HepG2 (cell line): ENCODE measurements at regions not wholly inside any gene's neighbourhood (a gene's known extent, or its start where the extent isn't known, plus 50 kb on each side); places are given as distances from the start of the nearest gene placed in this dataset.

ENCODE experiments used
- BORCS8-MEF2B ChIP-seq: sonication (generic); formaldehyde crosslinking; IDR thresholded peaks from 2 replicates; pipeline ENCODE4 v1.8.0; 2022; ENCODE audit warnings: mild to moderate bottlenecking, missing genetic modification reagents
- CEBPG ChIP-seq: IDR thresholded peaks from 2 replicates; pipeline ENCODE4 v1.6.1; 2016
- FOXJ3 ChIP-seq: sonication (generic); formaldehyde crosslinking; IDR thresholded peaks from 2 replicates; pipeline ENCODE4 v1.4.0; 2020; ENCODE audit warnings: missing genetic modification reagents, mild to moderate bottlenecking, borderline replicate concordance
- KLF13 ChIP-seq: sonication (generic); formaldehyde crosslinking; IDR thresholded peaks from 2 replicates; pipeline ENCODE4 v1.4.0; 2020; ENCODE audit warnings: mild to moderate bottlenecking, missing genetic modification reagents
- REXO4 ChIP-seq: sonication (generic); formaldehyde crosslinking; IDR thresholded peaks from 2 replicates; pipeline ENCODE4 v1.8.0; 2022; ENCODE audit warnings: missing genetic modification reagents, mild to moderate bottlenecking, borderline replicate concordance
- ZNF775 ChIP-seq: sonication (generic); formaldehyde crosslinking; IDR thresholded peaks from 2 replicates; pipeline ENCODE4 v1.4.0; 2020; ENCODE audit warnings: missing genetic modification reagents, mild to moderate bottlenecking, moderate library complexity, borderline replicate concordance
- ZSCAN25 ChIP-seq: sonication (generic); formaldehyde crosslinking; IDR thresholded peaks from 2 replicates; pipeline ENCODE4 v1.8.0; 2022; ENCODE audit warnings: mild to moderate bottlenecking, missing genetic modification reagents
- TF ChIP-seq, protein P1 (sequence below), 2 experiments: IDR thresholded peaks; 2 replicates each; pipeline ENCODE4 v1.6.1; 2011 to 2012; ENCODE audit warnings: low read length in 2 of 2, borderline replicate concordance in 1 of 2, low read depth in 1 of 2, mild to moderate bottlenecking in 1 of 2, moderate library complexity in 1 of 2
- TF ChIP-seq, protein P2 (sequence below): sonication (generic); formaldehyde crosslinking; IDR thresholded peaks from 2 replicates; pipeline ENCODE4 v1.5.1; 2020; ENCODE audit warnings: mild to moderate bottlenecking, missing genetic modification reagents, moderate library complexity
- TF ChIP-seq, protein P3 (sequence below): sonication (generic); formaldehyde crosslinking; IDR thresholded peaks from 2 replicates; pipeline ENCODE4 v1.8.1; 2022; ENCODE audit warnings: mild to moderate bottlenecking, missing genetic modification reagents
- TF ChIP-seq, protein P4 (sequence below): IDR thresholded peaks from 2 replicates; pipeline ENCODE4 v1.6.1; 2016; ENCODE audit warnings: low read depth
- TF ChIP-seq, protein P5 (sequence below): sonication (generic); formaldehyde crosslinking; IDR thresholded peaks from 2 replicates; pipeline ENCODE4 v1.5.0; 2020; ENCODE audit warnings: mild to moderate bottlenecking, missing genetic modification reagents, moderate library complexity

DNA sequence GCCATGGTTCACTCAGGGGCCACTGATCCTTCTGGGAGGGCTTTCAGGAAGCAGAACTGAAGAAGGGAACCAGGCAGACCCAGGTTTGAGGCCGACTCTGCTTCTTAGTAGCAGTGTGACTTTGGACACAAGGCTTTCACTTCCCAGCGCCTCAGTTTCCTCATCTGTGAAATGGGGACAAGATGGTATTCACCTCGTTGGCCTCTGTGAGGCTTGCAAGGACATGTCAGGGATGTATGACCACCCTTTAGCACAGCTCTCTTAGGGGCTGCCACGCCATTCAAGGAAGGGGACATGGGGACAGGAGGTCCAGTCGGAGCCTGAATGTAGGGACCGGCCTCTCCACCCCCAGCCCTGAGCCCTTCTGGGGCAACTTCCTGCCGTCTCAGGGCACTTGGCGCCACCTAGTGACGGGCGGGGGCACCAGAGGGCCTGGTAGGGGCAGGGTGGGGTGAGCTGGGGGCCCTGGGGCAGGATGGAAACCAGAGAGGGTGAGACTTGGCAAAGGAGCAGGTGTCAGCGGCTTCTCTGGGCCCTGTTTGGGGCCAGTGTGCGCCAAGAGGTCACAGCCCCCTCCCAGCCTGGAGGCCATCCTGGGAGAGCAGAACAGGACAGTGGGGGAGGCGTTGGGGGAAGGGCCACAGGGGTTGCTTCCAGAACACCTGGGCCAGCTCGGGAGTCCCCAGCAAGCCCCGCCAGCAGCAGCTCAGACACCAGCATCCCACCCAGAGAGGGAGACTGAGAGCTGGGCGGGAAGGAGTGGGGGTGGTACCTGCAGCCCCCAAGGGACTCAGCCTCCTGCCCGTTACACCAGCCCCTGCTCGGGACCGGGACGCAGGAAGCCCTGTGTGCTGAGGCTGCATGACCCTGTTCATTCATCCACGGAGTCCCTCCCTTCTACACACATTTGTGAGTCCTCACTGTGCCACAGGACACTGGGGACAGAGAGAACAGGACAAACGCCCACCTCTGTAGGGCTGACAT, 102.5 kb upstream of the TARDBP start (continued):
- TF ChIP-seq, protein P1, sequence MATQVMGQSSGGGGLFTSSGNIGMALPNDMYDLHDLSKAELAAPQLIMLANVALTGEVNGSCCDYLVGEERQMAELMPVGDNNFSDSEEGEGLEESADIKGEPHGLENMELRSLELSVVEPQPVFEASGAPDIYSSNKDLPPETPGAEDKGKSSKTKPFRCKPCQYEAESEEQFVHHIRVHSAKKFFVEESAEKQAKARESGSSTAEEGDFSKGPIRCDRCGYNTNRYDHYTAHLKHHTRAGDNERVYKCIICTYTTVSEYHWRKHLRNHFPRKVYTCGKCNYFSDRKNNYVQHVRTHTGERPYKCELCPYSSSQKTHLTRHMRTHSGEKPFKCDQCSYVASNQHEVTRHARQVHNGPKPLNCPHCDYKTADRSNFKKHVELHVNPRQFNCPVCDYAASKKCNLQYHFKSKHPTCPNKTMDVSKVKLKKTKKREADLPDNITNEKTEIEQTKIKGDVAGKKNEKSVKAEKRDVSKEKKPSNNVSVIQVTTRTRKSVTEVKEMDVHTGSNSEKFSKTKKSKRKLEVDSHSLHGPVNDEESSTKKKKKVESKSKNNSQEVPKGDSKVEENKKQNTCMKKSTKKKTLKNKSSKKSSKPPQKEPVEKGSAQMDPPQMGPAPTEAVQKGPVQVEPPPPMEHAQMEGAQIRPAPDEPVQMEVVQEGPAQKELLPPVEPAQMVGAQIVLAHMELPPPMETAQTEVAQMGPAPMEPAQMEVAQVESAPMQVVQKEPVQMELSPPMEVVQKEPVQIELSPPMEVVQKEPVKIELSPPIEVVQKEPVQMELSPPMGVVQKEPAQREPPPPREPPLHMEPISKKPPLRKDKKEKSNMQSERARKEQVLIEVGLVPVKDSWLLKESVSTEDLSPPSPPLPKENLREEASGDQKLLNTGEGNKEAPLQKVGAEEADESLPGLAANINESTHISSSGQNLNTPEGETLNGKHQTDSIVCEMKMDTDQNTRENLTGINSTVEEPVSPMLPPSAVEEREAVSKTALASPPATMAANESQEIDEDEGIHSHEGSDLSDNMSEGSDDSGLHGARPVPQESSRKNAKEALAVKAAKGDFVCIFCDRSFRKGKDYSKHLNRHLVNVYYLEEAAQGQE (IDR thresholded peaks at IDR 0.05; ENCODE audit: borderline replicate concordance in 1 of 2, low read depth in 1 of 2, low read length in 2 of 2), result no peak
- TF ChIP-seq, protein P2, sequence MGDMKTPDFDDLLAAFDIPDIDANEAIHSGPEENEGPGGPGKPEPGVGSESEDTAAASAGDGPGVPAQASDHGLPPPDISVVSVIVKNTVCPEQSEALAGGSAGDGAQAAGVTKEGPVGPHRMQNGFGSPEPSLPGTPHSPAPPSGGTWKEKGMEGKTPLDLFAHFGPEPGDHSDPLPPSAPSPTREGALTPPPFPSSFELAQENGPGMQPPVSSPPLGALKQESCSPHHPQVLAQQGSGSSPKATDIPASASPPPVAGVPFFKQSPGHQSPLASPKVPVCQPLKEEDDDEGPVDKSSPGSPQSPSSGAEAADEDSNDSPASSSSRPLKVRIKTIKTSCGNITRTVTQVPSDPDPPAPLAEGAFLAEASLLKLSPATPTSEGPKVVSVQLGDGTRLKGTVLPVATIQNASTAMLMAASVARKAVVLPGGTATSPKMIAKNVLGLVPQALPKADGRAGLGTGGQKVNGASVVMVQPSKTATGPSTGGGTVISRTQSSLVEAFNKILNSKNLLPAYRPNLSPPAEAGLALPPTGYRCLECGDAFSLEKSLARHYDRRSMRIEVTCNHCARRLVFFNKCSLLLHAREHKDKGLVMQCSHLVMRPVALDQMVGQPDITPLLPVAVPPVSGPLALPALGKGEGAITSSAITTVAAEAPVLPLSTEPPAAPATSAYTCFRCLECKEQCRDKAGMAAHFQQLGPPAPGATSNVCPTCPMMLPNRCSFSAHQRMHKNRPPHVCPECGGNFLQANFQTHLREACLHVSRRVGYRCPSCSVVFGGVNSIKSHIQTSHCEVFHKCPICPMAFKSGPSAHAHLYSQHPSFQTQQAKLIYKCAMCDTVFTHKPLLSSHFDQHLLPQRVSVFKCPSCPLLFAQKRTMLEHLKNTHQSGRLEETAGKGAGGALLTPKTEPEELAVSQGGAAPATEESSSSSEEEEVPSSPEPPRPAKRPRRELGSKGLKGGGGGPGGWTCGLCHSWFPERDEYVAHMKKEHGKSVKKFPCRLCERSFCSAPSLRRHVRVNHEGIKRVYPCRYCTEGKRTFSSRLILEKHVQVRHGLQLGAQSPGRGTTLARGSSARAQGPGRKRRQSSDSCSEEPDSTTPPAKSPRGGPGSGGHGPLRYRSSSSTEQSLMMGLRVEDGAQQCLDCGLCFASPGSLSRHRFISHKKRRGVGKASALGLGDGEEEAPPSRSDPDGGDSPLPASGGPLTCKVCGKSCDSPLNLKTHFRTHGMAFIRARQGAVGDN (CRISPR knock-in tag), result peak; percentile 26
- TF ChIP-seq, protein P3, sequence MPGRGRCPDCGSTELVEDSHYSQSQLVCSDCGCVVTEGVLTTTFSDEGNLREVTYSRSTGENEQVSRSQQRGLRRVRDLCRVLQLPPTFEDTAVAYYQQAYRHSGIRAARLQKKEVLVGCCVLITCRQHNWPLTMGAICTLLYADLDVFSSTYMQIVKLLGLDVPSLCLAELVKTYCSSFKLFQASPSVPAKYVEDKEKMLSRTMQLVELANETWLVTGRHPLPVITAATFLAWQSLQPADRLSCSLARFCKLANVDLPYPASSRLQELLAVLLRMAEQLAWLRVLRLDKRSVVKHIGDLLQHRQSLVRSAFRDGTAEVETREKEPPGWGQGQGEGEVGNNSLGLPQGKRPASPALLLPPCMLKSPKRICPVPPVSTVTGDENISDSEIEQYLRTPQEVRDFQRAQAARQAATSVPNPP (CRISPR knock-in tag), result no peak
- TF ChIP-seq, protein P4, sequence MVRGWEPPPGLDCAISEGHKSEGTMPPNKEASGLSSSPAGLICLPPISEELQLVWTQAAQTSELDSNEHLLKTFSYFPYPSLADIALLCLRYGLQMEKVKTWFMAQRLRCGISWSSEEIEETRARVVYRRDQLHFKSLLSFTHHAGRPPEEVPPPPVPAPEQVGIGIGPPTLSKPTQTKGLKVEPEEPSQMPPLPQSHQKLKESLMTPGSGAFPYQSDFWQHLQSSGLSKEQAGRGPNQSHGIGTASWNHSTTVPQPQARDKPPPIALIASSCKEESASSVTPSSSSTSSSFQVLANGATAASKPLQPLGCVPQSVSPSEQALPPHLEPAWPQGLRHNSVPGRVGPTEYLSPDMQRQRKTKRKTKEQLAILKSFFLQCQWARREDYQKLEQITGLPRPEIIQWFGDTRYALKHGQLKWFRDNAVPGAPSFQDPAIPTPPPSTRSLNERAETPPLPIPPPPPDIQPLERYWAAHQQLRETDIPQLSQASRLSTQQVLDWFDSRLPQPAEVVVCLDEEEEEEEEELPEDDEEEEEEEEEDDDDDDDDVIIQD, result no peak
- TF ChIP-seq, protein P5, sequence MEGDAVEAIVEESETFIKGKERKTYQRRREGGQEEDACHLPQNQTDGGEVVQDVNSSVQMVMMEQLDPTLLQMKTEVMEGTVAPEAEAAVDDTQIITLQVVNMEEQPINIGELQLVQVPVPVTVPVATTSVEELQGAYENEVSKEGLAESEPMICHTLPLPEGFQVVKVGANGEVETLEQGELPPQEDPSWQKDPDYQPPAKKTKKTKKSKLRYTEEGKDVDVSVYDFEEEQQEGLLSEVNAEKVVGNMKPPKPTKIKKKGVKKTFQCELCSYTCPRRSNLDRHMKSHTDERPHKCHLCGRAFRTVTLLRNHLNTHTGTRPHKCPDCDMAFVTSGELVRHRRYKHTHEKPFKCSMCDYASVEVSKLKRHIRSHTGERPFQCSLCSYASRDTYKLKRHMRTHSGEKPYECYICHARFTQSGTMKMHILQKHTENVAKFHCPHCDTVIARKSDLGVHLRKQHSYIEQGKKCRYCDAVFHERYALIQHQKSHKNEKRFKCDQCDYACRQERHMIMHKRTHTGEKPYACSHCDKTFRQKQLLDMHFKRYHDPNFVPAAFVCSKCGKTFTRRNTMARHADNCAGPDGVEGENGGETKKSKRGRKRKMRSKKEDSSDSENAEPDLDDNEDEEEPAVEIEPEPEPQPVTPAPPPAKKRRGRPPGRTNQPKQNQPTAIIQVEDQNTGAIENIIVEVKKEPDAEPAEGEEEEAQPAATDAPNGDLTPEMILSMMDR (CRISPR knock-in tag), result peak; percentile 83
- TF ChIP-seq REXO4 (CRISPR knock-in tag) (no peak), BORCS8-MEF2B (CRISPR knock-in tag) (0 out of 2 replicates have a peak, but pooled peaks have one; percentile 25), KLF13 (CRISPR knock-in tag) (no peak), ZSCAN25 (CRISPR knock-in tag) (peak; percentile 80), ZNF775 (CRISPR knock-in tag) (no peak), CEBPG (no peak), FOXJ3 (CRISPR knock-in tag) (no peak)
